A549 (cell line): ENCODE measurements at regions not wholly inside any gene's neighbourhood (a gene's known extent, or its start where the extent isn't known, plus 50 kb on each side); places are given as distances from the start of the nearest gene placed in this dataset.

Experiments
- ATAC-seq, 2 experiments: fragments of 200-7000 bp in 1 of 2; fragments of >200 bp in 1 of 2; cut with Nextera tagmentation in 1 of 2; cut with Tn5 transposase in 1 of 2; 3 replicates each; pipeline versions ENCODE4 v1.8.0 to v1.9.1; 2018 to 2020; ENCODE audit warnings: mild to moderate bottlenecking in 1 of 2, moderate library complexity in 1 of 2
- CTCF ChIA-PET: fragments of 300-600 bp; sonication (Branson Sonifier 250); formaldehyde crosslinking; extraction: SDS; loops from one replicate; lab custom pipeline; 2021; ENCODE audit warnings: antibody characterized with exemption, inconsistent platforms; lab: Yijun Ruan, JAX
- POLR2A ChIA-PET: fragments of 350-600 bp; formaldehyde crosslinking; extraction: SDS; loops from one replicate; lab custom pipeline; 2021; ENCODE audit warnings: antibody characterized with exemption, inconsistent platforms; lab: Yijun Ruan, JAX
- DNase-seq, 2 experiments: peaks; one replicate each; pipeline versions ENCODE4 v3.0.0 to v3.0.0-alpha.2; 2011 to 2016; ENCODE audit warnings: low read depth in 1 of 2, low spot score in 1 of 2
- FAIRE-seq: peaks from 2 replicates; lab custom pipeline; 2011; peaks lifted over from hg19 to GRCh38; lab: Jason Lieb, UNC
- H3K27ac ChIP-seq, 2 experiments: fragments of >200 bp; sonication (Bioruptor Twin); formaldehyde crosslinking; 3 replicates each; pipeline ENCODE4 v1.5.1; 2016 to 2017
- H3K4me1 ChIP-seq: fragments of >200 bp; sonication (Bioruptor Twin); formaldehyde crosslinking; 3 replicates; pipeline ENCODE4 v1.6.1; 2016
- H3K4me2 ChIP-seq: fragments of >200 bp; sonication (Bioruptor Twin); formaldehyde crosslinking; 3 replicates; pipeline ENCODE4 v1.6.1; 2016
- H3K4me3 ChIP-seq: fragments of >200 bp; sonication (Bioruptor Twin); formaldehyde crosslinking; 3 replicates; pipeline ENCODE4 v1.5.1; 2016
- H3K9me3 ChIP-seq: fragments of >200 bp; sonication (Bioruptor Twin); formaldehyde crosslinking; 3 replicates; pipeline ENCODE4 v1.6.1; 2016
- CBX2 ChIP-seq: fragments of 200-600 bp; sonication (generic); IDR thresholded peaks from 2 replicates; pipeline ENCODE4 v1.6.1; 2016; ENCODE audit warnings: low read depth, mild to moderate bottlenecking, borderline replicate concordance
- CBX8 ChIP-seq: fragments of 200-600 bp; sonication (generic); IDR thresholded peaks from 2 replicates; pipeline ENCODE4 v1.6.1; 2016
- CEBPB ChIP-seq, 2 experiments: fragments of >200 bp in 1 of 2; sonication (Bioruptor Twin) in 1 of 2; formaldehyde crosslinking in 1 of 2; IDR thresholded peaks; 2 replicates each; pipeline ENCODE4 v1.6.1; 2012 to 2016
- CHD4 ChIP-seq: fragments of 200-600 bp; sonication (generic); IDR thresholded peaks from 2 replicates; pipeline ENCODE4 v1.6.1; 2016; ENCODE audit warnings: antibody characterized with exemption, mild to moderate bottlenecking, borderline replicate concordance
- EP300 ChIP-seq, 2 experiments: fragments of >200 bp; sonication (Bioruptor Twin); formaldehyde crosslinking; IDR thresholded peaks; 2 replicates in 1 of 2; 3 replicates in 1 of 2; pipeline ENCODE4 v1.6.1; 2016 to 2017
- GATA3 ChIP-seq: IDR thresholded peaks from 2 replicates; pipeline ENCODE4 v1.6.1; 2012; ENCODE audit warnings: borderline replicate concordance
- HEYL ChIP-seq: fragments of 250-450 bp; sonication (Bioruptor Pico); IDR thresholded peaks from 2 replicates; pipeline ENCODE4 v1.8.0; 2021; ENCODE audit warnings: mild to moderate bottlenecking, moderate library complexity
- KDM1A ChIP-seq: fragments of 200-600 bp; sonication (generic); IDR thresholded peaks from 2 replicates; pipeline ENCODE4 v1.6.1; 2016; ENCODE audit warnings: low read depth, mild to moderate bottlenecking
- KDM5A ChIP-seq: fragments of 200-600 bp; sonication (generic); IDR thresholded peaks from 2 replicates; pipeline ENCODE4 v1.6.1; 2016; ENCODE audit warnings: antibody characterized with exemption, mild to moderate bottlenecking
- MAX ChIP-seq: IDR thresholded peaks from 2 replicates; pipeline ENCODE4 v1.6.1; 2012
- NFE2L2 ChIP-seq: fragments of 150-350 bp; conservative IDR thresholded peaks from 2 replicates; pipeline ENCODE4 v1.6.1; 2014; ENCODE audit warnings: low read length
- PHF8 ChIP-seq: fragments of 200-600 bp; sonication (generic); IDR thresholded peaks from 2 replicates; pipeline ENCODE4 v1.6.1; 2016; ENCODE audit warnings: low read depth, mild to moderate bottlenecking, antibody characterized with exemption, moderate library complexity, borderline replicate concordance
- RAD21 ChIP-seq, 2 experiments: fragments of >200 bp in 1 of 2; sonication (Bioruptor Twin) in 1 of 2; formaldehyde crosslinking in 1 of 2; IDR thresholded peaks in 1 of 2; conservative IDR thresholded peaks in 1 of 2; 2 replicates in 1 of 2; 3 replicates in 1 of 2; pipeline ENCODE4 v1.6.1; 2012 to 2018; ENCODE audit warnings: inconsistent platforms in 1 of 2
- REST ChIP-seq: fragments of 200-600 bp; sonication (generic); IDR thresholded peaks from 2 replicates; pipeline ENCODE4 v1.6.1; 2016; ENCODE audit warnings: antibody characterized with exemption, mild to moderate bottlenecking, moderate library complexity
- RNF2 ChIP-seq: fragments of 200-600 bp; sonication (generic); IDR thresholded peaks from 2 replicates; pipeline ENCODE4 v1.6.1; 2016; ENCODE audit warnings: low read depth, mild to moderate bottlenecking, antibody characterized with exemption, moderate library complexity, borderline replicate concordance
- SMC3 ChIP-seq: fragments of >200 bp; sonication (Bioruptor Twin); formaldehyde crosslinking; IDR thresholded peaks from 3 replicates; pipeline ENCODE4 v1.6.1; 2018; ENCODE audit warnings: inconsistent platforms
- ZC3H11A ChIP-seq: fragments of 450-650 bp; IDR thresholded peaks from 2 replicates; pipeline ENCODE4 v1.6.1; 2014; ENCODE audit warnings: antibody characterized with exemption, mild to moderate bottlenecking
- ZFP36 ChIP-seq: fragments of 450-650 bp; IDR thresholded peaks from 2 replicates; pipeline ENCODE4 v1.6.1; 2014; ENCODE audit warnings: borderline replicate concordance; ENCODE audit not compliant: partially characterized antibody
- WGBS: methylation state at CpG from one replicate; pipeline ENCODE4 v1.1.6; 2017; ENCODE audit errors: missing lambda C conversion rate; 5-methylcytosine and 5-hydroxymethylcytosine counted together

- Histone ChIP-seq H3K27ac (no peak overlapping the region), H3K4me3 (no peak overlapping the region), H3K4me2 (no peak overlapping the region), H3K4me1 (no peaks in the 10 kb centered on the region), H3K9me3 (no peaks in the 10 kb centered on the region)
- no peak for TF ChIP-seq KDM5A
- DNase-seq (no peak), ATAC-seq (no peak), FAIRE-seq (no peak)
- ChIA-PET POLR2A (no interaction called here), CTCF (no interaction called here)
These were observed 460.5 kb downstream of the SH3BGRL start for GRCh38 chrX:81662381-81662780.

DNA sequence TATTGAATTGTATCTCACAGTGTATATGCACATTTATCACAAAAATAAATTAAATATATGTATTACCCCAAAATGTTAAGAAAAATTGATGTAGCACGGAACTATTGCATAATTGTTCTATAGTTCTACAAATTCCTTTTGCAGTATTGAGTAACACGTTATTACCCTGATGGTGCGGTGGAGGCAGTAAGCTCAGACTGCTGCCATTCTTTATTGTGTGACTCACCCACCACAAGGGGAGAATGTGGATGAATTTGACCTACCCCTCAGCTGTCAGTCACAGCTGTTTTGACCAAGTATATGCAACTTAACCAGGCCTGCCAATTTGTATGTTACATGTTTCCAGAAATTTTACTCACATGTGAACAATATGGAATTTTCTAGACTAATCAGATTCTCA lies 506.6 kb downstream of the SH3BGRL start:
- no peak for TF ChIP-seq REST
- no peak for TF ChIP-seq RAD21 (conservative IDR thresholded peaks at IDR 0.05 in 1 of 2, IDR thresholded peaks at IDR 0.05 in 1 of 2)
- TF ChIP-seq HEYL (CRISPR knock-in tag): no peak
- TF ChIP-seq KDM5A: no peak
- CTCF ChIA-PET: no interaction called here
- DNase-seq: no peak
- POLR2A ChIA-PET: no interaction called here
- no peaks in the 10 kb centered on the region for H3K4me1 ChIP-seq
- WGBS: 23% methylated on average over 3 of the region's 3 CpGs
- H3K4me2 ChIP-seq: no peak overlapping the region
- H3K9me3 ChIP-seq: no peaks in the 10 kb centered on the region
- H3K4me3 ChIP-seq: no peak overlapping the region
- FAIRE-seq: no peak
- H3K27ac ChIP-seq: no peak overlapping the region
- no peak for ATAC-seq

DNA sequence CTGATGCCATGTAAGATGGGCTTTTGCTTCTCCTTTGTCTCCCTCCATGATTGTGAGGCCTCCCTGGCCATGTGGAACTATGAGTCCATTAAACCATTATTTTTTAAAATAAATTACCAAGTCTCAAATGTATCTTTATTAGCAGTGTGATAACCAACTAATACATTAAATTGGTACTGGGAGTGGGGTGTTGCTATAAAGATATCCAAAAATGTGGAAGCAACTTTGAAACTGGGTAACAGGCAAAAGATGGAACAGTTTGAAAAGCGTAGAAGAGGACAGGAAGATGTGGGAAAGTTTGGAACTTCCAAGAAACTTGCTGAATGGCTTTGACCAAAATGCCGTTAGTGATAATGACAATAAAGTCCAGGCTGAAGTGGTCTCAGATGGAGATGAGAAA lies 526.7 kb downstream of the SH3BGRL start:
- no peak for FAIRE-seq
- no peak for DNase-seq
- no peak overlapping the region for H3K4me3 ChIP-seq
- TF ChIP-seq NFE2L2 (no peak), CBX2 (no peak), EP300 (IDR thresholded peaks at IDR 0.05) (no peak), RNF2 (no peak), CBX8 (no peak), PHF8 (no peak), CHD4 (no peak), SMC3 (no peak), ZC3H11A (no peak), GATA3 (no peak), CEBPB (IDR thresholded peaks at IDR 0.05) (no peak), MAX (no peak)
- TF ChIP-seq, all 56 proteins: peak for 0
- ChIA-PET POLR2A (no interaction called here), CTCF (no interaction called here)
- Histone ChIP-seq H3K27ac (no peak overlapping the region), H3K4me1 (no peaks in the 10 kb centered on the region), H3K4me2 (no peak overlapping the region), H3K9me3 (no peaks in the 10 kb centered on the region)
- WGBS: 0% methylated on average over 2 of the region's 2 CpGs
- ATAC-seq: no peak

DNA sequence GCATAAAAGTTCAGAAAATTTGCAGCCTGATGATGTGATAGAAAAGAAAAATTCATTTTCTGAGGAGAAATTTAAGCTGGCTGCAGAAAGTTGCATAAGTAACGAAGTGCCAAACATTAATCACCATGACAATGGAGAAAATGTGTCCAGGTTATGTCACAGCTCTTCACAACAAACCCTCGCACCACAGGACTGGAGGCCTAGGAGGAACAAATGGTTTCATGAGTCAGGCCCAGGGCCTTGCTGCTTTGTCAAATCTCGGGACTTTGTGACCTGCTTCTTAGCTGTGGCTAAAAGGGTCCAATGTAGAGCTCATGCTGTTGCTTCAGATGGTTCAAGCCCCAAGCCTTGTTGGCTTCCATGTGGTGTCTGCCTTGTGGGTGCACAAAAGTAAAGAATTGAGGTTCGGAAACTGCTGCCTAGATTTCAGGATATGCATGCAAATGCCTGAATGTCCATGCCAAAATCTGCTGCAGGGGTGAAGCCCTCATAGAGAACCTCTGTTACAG lies 527.4 kb downstream of the SH3BGRL start:
- peak; percentile 83 for TF ChIP-seq ZFP36
- no peak for TF ChIP-seq KDM1A
- TF ChIP-seq SMC3: no peak
- H3K4me3 ChIP-seq: no peak overlapping the region
- ChIA-PET CTCF (no interaction called here), POLR2A (no interaction called here)
- H3K4me1 ChIP-seq: no peaks in the 10 kb centered on the region
- H3K27ac ChIP-seq: no peak overlapping the region
- FAIRE-seq: no peak
- WGBS: 2% methylated on average over 4 of the region's 4 CpGs
- DNase-seq: no peak
- H3K9me3 ChIP-seq: no peaks in the 10 kb centered on the region
- no peak for ATAC-seq
- no peak overlapping the region for H3K4me2 ChIP-seq
